Upper lobe of right lung (tissue), 1 donor: ENCODE measurements at regions not wholly inside any gene's neighbourhood (a gene's known extent, or its start where the extent isn't known, plus 50 kb on each side); places are given as distances from the start of the nearest gene placed in this dataset.
"Not testable (repeated sequence)": the region's sequence is repeated elsewhere in the genome, so short reads cannot be mapped to it uniquely, and the experiment has no call there.

Experiments used
- ATAC-seq: fragments of 200-7000 bp; cut with Tn5 transposase; one replicate; pipeline ENCODE4 v1.9.1; 2020; ENCODE audit warnings: mild to moderate bottlenecking, moderate library complexity
- DNase-seq: peaks from one replicate; pipeline ENCODE4 v3.0.0-alpha.2; 2020
- H3K27ac ChIP-seq: fragments of 200-600 bp; one replicate; pipeline ENCODE4 v1.8.0; 2022
- H3K27me3 ChIP-seq: fragments of 200-600 bp; one replicate; pipeline ENCODE4 v1.8.0; 2022; ENCODE audit warnings: mild to moderate bottlenecking
- H3K36me3 ChIP-seq: fragments of 200-600 bp; one replicate; pipeline ENCODE4 v1.8.0; 2022
- H3K4me1 ChIP-seq: fragments of 200-600 bp; one replicate; pipeline ENCODE4 v1.8.0; 2022
- H3K4me3 ChIP-seq: fragments of 200-600 bp; one replicate; pipeline ENCODE4 v1.8.0; 2022; ENCODE audit warnings: mild to moderate bottlenecking
- H3K9me3 ChIP-seq: fragments of 200-600 bp; one replicate; pipeline ENCODE4 v1.8.0; 2022
- CTCF ChIP-seq: fragments of 200-600 bp; IDR thresholded peaks from one replicate; pipeline ENCODE4 v1.8.0; 2022; ENCODE audit warnings: antibody characterized with exemption
- intact Hi-C: fragments of 100-400 bp; cut with DNase I; formaldehyde crosslinking; loops from one replicate; pipeline ENCODE4 v1.11.0; 2022
- donor health status: DM: no; HTN: yes; CAD: no; lungs with severe emphysema.

GRCh38 chr3:5994651-5995050 is 807.1 kb downstream of the EDEM1 start:
- ATAC-seq (no peak), DNase-seq (no peak)
- Histone ChIP-seq H3K27me3 (no peaks in the 10 kb centered on the region), H3K4me1 (no peaks in the 10 kb centered on the region), H3K9me3 (no peaks in the 10 kb centered on the region), H3K36me3 (no peaks in the 10 kb centered on the region), H3K4me3 (no peak overlapping the region), H3K27ac (no peak overlapping the region)
- no peak for TF ChIP-seq CTCF
- intact Hi-C loops = no loop called here

GRCh38 chr3:6018456-6018855 is 830.9 kb downstream of the EDEM1 start:
- DNase-seq (no peak), ATAC-seq (no peak)
- Histone ChIP-seq H3K27ac (no peak overlapping the region), H3K9me3 (no peaks in the 10 kb centered on the region), H3K4me3 (no peak overlapping the region), H3K4me1 (no peaks in the 10 kb centered on the region), H3K27me3 (no peaks in the 10 kb centered on the region), H3K36me3 (no peaks in the 10 kb centered on the region)
- intact Hi-C loops = no loop called here
- TF ChIP-seq CTCF = no peak

GRCh38 chr3:6022621-6023020 is 835.1 kb downstream of the EDEM1 start:
- Histone ChIP-seq H3K4me1 (no peaks in the 10 kb centered on the region), H3K9me3 (no peaks in the 10 kb centered on the region), H3K36me3 (no peaks in the 10 kb centered on the region), H3K4me3 (no peak overlapping the region), H3K27me3 (no peaks in the 10 kb centered on the region), H3K27ac (no peak overlapping the region)
- TF ChIP-seq CTCF = no peak
- DNase-seq (no peak), ATAC-seq (no peak)
- intact Hi-C loops = no loop called here

- Histone ChIP-seq H3K4me3 (no peak overlapping the region), H3K36me3 (no peaks in the 10 kb centered on the region), H3K4me1 (no peaks in the 10 kb centered on the region), H3K27ac (no peak overlapping the region), H3K9me3 (no peaks in the 10 kb centered on the region), H3K27me3 (no peaks in the 10 kb centered on the region)
- DNase-seq = no peak
- intact Hi-C loops = no loop called here
- ATAC-seq = no peak
- no peak for TF ChIP-seq CTCF
These were observed 835.9 kb upstream of the GRM7 start for GRCh38 chr3:6025032-6025431.

- H3K27ac ChIP-seq, intact Hi-C loops, DNase-seq, H3K4me3 ChIP-seq, H3K27me3 ChIP-seq, H3K36me3 ChIP-seq, H3K9me3 ChIP-seq, ATAC-seq, H3K4me1 ChIP-seq: not testable (repeated sequence)
These were observed 830.3 kb upstream of the GRM7 start for GRCh38 chr3:6030648-6031047.

GRCh38 chr3:6035626-6036025 is 825.3 kb upstream of the GRM7 start:
- intact Hi-C loops = no loop called here
- no peaks in the 10 kb centered on the region for H3K36me3 ChIP-seq
- DNase-seq (peak; percentile 51), ATAC-seq (no peak)
- no peaks in the 10 kb centered on the region for H3K27me3 ChIP-seq
- no peak overlapping the region for H3K4me3 ChIP-seq
- TF ChIP-seq CTCF = no peak
- H3K27ac ChIP-seq = no peak overlapping the region
- no peaks in the 10 kb centered on the region for H3K9me3 ChIP-seq
- no peaks in the 10 kb centered on the region for H3K4me1 ChIP-seq
